ENCODE measurements at regions not wholly inside any gene's neighbourhood (a gene's known extent, or its start where the extent isn't known, plus 50 kb on each side); places are given as distances from the start of the nearest gene placed in this dataset.

GRCh38 chr7:51451751-51452476 is 135.3 kb upstream of the COBL start:
- TF ChIP-seq CTCF (IDR thresholded peaks at IDR 0.05): no peak
- no peak for TF ChIP-seq POLR2A (IDR thresholded peaks at IDR 0.05)
- TF ChIP-seq EP300 (IDR thresholded peaks at IDR 0.05): no peak
